ENCODE measurements at regions not wholly inside any gene's neighbourhood (a gene's known extent, or its start where the extent isn't known, plus 50 kb on each side); places are given as distances from the start of the nearest gene placed in this dataset.

DNA sequence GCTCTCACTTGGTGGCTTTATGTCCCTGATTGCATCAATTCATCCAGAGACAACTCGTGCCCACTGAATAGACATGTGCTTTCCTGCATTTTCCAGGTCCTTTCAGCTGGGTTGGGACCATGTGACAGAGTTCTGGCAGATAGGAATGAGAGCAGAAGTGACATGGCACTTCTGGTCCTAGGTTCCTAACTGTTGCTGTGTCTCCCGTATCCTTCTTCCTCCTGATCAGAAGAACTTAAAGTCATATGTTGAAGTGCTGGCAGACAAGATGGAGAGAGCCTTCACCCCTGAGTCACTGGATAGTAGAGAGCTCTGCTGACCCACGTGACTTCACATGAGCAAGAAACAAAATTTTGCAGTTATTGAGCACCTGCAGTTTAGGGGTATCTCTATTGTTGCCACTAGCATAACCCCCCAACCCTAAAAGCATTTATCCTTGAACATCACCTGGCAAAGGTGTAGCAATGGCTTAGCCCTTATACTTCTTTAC, 80.0 kb downstream of the NREP start:
- H3K4me3 ChIP-seq (ENCODE audit: insufficient read depth, low read depth, low read length), result no peak overlapping the region
- H3K36me3 ChIP-seq (replicated peaks; ENCODE audit: control insufficient read depth, insufficient read depth, low read length), result no peaks in the 10 kb centered on the region
- DNase-seq, result no peak
- no peaks in the 10 kb centered on the region for H3K27me3 ChIP-seq (ENCODE audit: control insufficient read depth, insufficient read depth, low read length)

DNA sequence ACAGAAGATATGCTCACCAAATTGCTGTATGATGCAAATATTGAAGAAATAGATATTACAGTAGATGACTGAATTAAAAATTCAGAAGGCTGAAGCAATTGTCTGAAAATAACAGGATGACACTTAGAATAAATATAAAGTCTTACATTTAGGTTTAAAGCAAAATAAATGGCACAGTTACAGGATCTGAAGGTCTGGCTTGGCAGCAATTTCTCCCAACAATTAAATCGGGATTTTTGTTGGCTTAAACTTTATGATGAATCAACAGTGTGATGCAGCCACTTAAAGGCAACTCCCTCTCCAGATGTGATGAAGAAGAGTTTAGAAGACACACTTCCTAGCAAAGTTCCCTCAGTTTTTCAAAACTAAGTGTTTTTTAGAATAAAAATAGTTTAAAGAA, 80.5 kb downstream of the NREP start:
- Histone ChIP-seq H3K36me3 (replicated peaks; ENCODE audit: control insufficient read depth, insufficient read depth, low read length) (no peaks in the 10 kb centered on the region), H3K27me3 (ENCODE audit: control insufficient read depth, insufficient read depth, low read length) (no peaks in the 10 kb centered on the region), H3K4me3 (ENCODE audit: insufficient read depth, low read depth, low read length) (no peak overlapping the region)
- DNase-seq, result no peak

DNA sequence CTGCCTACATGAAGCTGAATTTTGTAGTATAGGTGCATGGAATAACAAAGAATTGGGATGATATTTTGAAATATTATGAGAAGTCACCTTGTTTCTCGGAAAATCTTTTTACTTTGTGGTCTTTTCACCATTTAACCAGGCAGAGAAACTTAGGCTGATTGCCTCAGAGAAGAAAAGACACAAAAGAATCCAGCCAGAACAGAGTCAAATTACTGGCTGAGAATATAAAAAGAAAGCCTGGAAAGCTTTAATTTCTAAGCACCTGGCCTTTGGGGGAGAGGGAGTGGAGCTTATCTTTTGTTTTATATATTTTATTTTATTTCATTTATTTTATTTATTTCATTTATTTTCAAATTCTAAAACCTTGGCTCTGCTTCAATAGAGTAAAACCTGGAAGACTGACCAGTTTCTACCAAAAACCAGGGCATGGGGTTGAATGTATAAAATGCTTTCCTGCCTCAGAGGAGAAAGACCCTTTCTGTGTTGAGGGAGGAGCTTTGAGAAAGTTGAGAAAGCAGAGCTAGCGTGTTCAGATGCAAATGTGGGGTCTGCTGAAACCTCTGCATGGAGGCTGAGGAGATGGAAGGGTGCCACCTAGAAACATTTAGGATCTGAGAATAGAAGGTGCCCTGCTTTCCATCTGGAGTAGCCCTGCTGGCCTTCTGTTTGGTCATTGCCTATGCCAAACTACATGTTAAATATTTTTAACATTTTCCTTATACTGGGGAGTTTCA, 81.6 kb downstream of the NREP start:
- DNase-seq, result peak; percentile 9
- H3K36me3 ChIP-seq (replicated peaks; ENCODE audit: control insufficient read depth, insufficient read depth, low read length), result no peaks in the 10 kb centered on the region
- no peaks in the 10 kb centered on the region for H3K27me3 ChIP-seq (ENCODE audit: control insufficient read depth, insufficient read depth, low read length)
- no peak overlapping the region for H3K4me3 ChIP-seq (ENCODE audit: insufficient read depth, low read depth, low read length)

DNA sequence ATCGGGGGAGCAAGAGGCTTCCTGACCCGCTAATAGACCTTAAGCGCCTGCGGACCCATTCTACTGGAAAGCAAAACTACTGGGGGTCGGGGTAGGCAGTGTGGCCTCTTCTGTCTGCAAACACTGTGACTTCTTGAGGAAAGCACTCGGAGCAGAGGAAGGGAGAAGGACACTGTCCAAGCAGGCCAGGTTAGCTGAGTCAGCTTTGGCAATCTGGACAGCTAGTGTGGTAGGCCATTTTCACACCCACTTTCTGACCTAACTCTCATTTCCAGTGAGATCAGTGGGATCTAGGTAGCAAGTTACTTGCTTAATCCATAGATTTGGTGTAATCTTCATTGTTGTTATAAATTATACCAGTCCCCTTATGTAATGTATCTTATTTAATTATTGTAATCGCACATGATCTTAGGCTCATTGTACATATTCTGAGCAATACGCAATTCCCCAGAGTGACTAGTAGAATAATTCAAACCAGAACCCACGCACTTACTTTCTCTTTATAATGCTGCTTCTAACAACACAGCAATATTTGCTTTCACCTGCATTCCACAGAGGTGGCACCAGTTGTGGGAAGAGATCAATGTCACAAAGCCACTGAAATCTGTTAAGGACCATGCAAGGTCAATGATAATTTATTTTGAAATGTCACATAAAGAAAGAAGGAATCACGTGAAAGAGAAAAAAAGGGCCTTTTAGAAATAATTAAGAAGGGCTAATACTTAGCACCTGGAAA, 82.9 kb downstream of the NREP start:
- H3K27me3 ChIP-seq (ENCODE audit: control insufficient read depth, insufficient read depth, low read length), result no peaks in the 10 kb centered on the region
- DNase-seq, result no peak
- no peaks in the 10 kb centered on the region for H3K36me3 ChIP-seq (replicated peaks; ENCODE audit: control insufficient read depth, insufficient read depth, low read length)
- no peak overlapping the region for H3K4me3 ChIP-seq (ENCODE audit: insufficient read depth, low read depth, low read length)

DNA sequence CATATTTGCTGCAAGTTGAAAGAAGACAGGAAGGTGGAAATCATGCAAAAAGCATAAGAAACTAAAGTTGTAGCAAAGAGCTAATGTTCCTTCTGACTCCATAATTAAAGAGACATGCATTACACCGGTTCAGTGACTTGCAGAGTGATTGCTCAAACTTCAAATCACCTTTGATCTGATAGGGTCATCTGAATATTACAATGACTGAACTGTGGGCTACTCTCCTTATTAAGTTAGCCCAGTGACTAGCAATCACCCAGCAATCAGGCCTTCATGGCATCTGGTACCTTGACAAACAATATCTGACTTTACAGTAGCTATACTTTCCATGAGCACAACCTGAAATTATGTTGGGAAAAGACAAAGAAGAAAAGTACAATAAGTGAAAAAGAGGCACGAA, 84.9 kb downstream of the NREP start:
- Histone ChIP-seq H3K36me3 (replicated peaks; ENCODE audit: control insufficient read depth, insufficient read depth, low read length) (no peaks in the 10 kb centered on the region), H3K27me3 (ENCODE audit: control insufficient read depth, insufficient read depth, low read length) (no peaks in the 10 kb centered on the region), H3K4me3 (ENCODE audit: insufficient read depth, low read depth, low read length) (no peak overlapping the region)
- no peak for DNase-seq

DNA sequence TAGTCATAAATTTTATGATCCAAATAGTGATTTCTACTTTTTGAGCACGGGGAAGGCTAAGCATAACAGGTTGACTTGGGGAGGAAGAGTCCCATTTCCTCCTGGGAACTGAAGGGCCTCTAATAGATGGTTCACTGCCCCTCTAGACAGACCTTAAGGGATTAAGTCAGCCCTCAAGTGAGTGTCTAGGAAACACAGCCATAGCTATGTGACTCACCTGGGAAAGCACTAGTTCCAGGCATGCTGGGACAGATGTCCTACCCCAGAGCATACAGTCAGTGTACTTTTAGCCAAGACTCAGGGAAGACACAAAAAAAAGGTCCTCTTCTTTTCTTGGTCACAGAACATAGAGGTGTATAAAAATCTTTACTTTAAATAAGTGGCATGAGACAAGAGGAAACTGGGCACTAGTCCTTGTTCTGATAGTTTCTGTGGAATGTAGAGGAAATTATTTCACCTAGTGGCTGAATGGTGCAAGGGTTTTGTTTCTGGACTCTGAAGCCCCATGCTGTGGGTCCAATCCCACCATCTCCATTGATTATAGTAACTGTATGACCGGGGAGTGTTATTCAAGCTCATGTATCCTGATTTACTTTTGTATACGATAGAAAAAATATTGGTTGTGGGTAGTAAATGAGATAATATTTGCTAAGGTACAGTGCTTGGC, 86.0 kb downstream of the NREP start:
- Histone ChIP-seq H3K36me3 (replicated peaks; ENCODE audit: control insufficient read depth, insufficient read depth, low read length) (no peaks in the 10 kb centered on the region), H3K4me3 (ENCODE audit: insufficient read depth, low read depth, low read length) (no peak overlapping the region), H3K27me3 (ENCODE audit: control insufficient read depth, insufficient read depth, low read length) (no peaks in the 10 kb centered on the region)
- DNase-seq, result no peak

DNA sequence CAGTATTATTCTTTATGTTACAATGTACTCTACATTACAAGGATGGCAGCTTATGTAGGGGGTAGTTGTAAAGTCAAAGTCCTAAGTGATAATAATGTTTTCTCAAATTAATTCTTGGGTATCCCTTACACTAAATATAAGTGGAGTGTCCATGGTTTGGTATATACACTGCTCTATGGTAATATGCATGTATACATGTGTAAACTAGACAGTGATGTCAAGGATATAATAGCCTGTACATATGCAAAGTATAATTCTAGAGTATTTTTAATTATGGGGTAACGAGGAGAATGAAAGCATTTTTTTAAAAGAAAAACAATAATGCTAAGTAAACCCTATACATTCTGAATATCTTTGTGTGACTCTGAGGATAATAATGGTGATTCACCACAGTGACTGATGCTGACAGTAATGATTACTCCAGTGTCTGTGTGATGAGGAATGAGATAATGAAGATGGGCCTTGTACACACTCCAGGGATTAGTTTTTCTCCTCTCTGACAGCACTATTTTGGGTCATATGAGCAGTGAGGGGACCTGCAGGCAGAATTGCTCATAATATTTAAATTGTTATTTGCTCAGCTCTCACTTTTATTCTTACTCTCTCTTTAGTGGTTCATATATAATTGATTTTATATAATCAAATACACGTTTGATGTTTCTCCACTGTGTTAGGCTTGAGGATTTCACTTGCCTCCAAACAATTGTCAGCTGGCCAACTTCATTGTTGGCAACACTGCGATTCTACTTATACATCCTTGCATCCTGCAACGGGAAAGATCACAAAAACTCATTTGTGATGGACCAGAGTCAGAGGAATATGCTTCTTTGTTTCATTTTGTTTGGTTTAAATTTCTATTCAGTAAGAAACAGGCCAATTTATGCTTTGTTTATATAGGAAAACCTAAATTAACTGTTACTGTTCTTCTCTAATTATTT, 88.2 kb downstream of the NREP start:
- no peaks in the 10 kb centered on the region for H3K36me3 ChIP-seq (replicated peaks; ENCODE audit: control insufficient read depth, insufficient read depth, low read length)
- DNase-seq, result no peak

DNA sequence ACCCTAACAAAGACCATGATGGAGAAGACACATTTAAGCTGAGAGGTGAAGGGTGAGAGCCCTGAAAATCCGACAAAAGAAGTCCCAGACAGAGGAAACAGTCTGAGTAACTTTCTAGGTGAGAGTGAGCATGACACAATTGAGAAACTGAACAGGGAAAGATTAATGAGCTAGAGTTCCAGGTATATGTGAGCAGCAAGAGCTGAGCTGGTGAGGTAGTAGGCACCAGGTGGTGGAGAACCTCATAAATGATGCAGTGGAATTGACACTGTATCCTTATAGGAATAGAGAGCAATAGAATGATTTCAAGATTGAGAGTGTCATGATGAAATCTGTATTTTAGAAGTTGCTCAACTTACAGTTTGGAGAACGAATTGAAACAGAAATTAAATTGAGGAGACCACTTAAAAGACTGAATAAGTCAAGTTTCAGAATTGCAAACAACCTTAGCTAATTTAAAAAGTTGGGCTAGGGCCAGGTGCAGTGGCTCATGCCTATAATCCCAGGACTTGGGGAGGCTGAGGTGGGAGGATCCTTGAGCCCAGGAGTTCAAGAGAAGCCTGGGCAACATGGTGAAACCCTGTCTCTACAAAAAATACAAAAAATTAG, 89.8 kb downstream of the NREP start:
- DNase-seq, result no peak
- H3K36me3 ChIP-seq (replicated peaks; ENCODE audit: control insufficient read depth, insufficient read depth, low read length), result no peaks in the 10 kb centered on the region
- H3K27me3 ChIP-seq (ENCODE audit: control insufficient read depth, insufficient read depth, low read length), result no peaks in the 10 kb centered on the region
- no peak overlapping the region for H3K4me3 ChIP-seq (ENCODE audit: insufficient read depth, low read depth, low read length)

More for the DNA sequence above, 88.2 kb downstream of the NREP start:
- Histone ChIP-seq H3K27me3 (ENCODE audit: control insufficient read depth, insufficient read depth, low read length) (no peaks in the 10 kb centered on the region), H3K4me3 (ENCODE audit: insufficient read depth, low read depth, low read length) (no peak overlapping the region)

DNA sequence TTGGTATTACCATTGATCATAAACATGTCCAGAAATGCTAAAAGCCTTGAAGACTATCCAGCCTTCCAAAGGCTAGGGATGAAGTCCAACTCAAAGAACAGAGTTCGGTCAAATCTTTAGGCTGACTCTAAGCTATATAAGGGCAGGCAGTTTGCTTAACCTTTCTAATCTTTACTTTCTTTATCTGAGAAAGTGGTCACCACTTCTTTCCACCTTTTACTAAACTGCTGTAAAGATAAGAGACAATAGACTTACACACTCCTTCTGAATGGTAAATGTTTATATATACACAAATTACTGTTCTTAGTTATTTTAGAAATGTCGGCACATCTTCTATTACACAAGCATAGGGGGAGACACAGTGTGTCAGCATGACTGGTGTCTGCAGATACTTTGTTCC, 100.4 kb downstream of the NREP start:
- no peak for DNase-seq
- no peak overlapping the region for H3K4me3 ChIP-seq (ENCODE audit: insufficient read depth, low read depth, low read length)
- no peaks in the 10 kb centered on the region for H3K36me3 ChIP-seq (replicated peaks; ENCODE audit: control insufficient read depth, insufficient read depth, low read length)
- no peaks in the 10 kb centered on the region for H3K27me3 ChIP-seq (ENCODE audit: control insufficient read depth, insufficient read depth, low read length)

DNA sequence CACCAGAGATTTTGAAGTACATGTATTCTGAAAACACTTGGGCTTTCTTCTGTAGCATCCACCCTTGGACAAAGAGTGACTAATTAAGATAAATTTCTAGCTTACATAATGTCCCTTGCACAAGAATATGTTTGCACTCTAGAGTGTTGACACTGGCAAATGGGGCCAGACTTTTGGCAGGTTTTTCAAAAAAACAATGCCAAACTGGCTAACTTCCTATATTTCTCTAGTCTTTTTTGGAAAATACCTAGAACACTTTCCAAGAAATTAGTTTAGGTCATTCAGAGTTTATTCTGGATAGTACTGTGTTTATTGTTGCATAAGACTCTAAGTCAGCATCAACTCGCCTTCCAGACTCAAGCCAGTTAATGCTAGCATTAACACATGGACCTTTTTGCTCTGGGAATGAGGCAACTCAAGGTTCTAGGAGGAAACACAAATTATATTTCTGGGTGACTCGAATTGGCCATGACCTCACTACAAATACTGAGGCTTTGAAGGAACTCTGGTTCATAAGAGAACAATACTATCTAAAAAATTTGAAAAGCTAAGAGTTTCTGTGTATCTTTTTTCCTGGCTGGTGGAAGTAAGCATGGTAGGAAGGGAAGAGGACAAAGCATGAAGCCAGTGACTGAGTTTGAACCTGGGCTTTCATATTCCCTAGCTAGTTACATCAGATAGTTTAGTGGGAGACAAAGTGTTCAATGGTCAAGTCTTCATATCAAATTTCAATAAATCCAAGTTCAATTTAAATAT, 101.6 kb downstream of the NREP start:
- no peaks in the 10 kb centered on the region for H3K27me3 ChIP-seq (ENCODE audit: control insufficient read depth, insufficient read depth, low read length)

DNA sequence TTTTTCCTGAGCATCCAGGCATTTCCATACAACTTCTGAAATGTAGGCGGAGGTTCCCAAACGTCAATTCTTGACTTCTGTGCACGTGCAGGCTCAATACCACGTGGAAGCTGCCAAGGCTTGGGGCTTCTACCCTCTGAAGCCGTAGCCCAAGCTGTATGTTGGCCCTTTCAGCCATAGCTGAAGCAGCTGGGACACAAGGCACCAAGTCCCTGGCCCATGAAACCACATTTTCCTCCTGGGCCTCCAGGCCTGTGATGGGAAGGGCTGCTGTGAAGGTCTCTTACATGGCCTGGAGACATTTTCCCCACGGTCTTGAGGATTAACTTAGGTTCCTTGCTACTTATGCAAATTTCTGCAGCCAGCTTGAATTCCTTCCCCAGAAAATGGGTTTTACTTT, 103.6 kb downstream of the NREP start:
- no peak overlapping the region for H3K4me3 ChIP-seq (ENCODE audit: insufficient read depth, low read depth, low read length)
- no peaks in the 10 kb centered on the region for H3K36me3 ChIP-seq (replicated peaks; ENCODE audit: control insufficient read depth, insufficient read depth, low read length)
- H3K27me3 ChIP-seq (ENCODE audit: control insufficient read depth, insufficient read depth, low read length), result no peaks in the 10 kb centered on the region
- no peak for DNase-seq

More for the DNA sequence above, 101.6 kb downstream of the NREP start:
- H3K36me3 ChIP-seq (replicated peaks; ENCODE audit: control insufficient read depth, insufficient read depth, low read length), result no peaks in the 10 kb centered on the region
- DNase-seq, result no peak
- no peak overlapping the region for H3K4me3 ChIP-seq (ENCODE audit: insufficient read depth, low read depth, low read length)

DNA sequence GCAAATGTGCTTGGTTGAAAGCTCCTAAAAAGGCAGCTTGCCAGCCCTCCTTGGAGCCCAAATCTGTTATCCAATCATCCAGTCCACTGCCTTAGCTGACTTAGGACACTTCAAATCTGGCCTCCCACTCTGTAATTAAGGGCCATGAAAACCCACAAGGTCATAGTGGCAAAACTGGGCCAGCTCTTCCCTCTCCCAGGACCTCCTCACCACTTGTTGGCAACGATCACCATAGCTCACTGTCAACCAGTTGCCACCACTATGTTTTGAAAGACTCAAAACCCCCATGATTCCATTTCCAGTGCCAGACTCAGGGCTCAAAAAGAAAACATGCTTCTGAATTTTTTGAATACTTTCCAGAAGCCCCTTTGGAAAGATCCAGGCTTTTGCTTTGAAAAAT, 107.5 kb downstream of the NREP start:
- no peak for DNase-seq
- Histone ChIP-seq H3K4me3 (ENCODE audit: insufficient read depth, low read depth, low read length) (no peak overlapping the region), H3K27me3 (ENCODE audit: control insufficient read depth, insufficient read depth, low read length) (no peaks in the 10 kb centered on the region), H3K36me3 (replicated peaks; ENCODE audit: control insufficient read depth, insufficient read depth, low read length) (no peaks in the 10 kb centered on the region)

DNA sequence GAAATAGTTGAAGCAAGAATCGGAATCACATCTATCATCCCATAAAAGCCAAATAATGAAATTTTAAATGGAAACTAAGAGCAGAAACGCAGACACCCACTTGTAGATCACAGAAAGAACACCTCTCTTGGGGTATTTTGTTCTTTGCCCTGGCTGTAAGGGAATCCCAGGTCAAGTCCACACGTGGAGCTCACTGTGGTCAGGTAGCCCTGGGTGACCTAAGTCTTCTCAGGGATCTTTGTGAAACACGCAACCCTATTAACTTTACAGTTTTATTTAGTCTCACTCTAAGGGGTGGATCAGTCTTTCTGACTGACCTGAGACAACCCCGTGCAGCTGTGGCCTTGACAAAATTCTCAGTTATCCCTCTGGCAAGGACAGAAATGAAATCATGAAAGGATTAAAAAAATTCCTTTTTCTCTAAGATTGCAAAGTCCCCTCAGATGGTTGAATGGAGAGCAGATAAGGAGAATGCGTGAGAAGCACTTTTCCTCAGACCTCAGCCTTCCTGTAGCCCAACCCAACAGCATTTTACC, 111.6 kb downstream of the NREP start:
- Histone ChIP-seq H3K36me3 (replicated peaks; ENCODE audit: control insufficient read depth, insufficient read depth, low read length) (no peaks in the 10 kb centered on the region), H3K27me3 (ENCODE audit: control insufficient read depth, insufficient read depth, low read length) (no peaks in the 10 kb centered on the region), H3K4me3 (ENCODE audit: insufficient read depth, low read depth, low read length) (no peak overlapping the region)

More for the DNA sequence above, 111.6 kb downstream of the NREP start:
- DNase-seq, result no peak
